Stimulated activated CD8-positive, alpha-beta memory T cell treated with anti-CD3 and anti-CD28 coated beads, Interleukin-15, amount 100 ng/mL, for 4 hours (primary cell): ENCODE measurements at regions not wholly inside any gene's neighbourhood (a gene's known extent, or its start where the extent isn't known, plus 50 kb on each side); places are given as distances from the start of the nearest gene placed in this dataset.
"Not testable (repeated sequence)": the region's sequence is repeated elsewhere in the genome, so short reads cannot be mapped to it uniquely, and the experiment has no call there.

Experiments
- DNase-seq, 2 donors: peaks; one replicate each; pipeline ENCODE4 v3.0.0-alpha.2; 2020; ENCODE audit warnings: low read depth in 2 of 2

DNA sequence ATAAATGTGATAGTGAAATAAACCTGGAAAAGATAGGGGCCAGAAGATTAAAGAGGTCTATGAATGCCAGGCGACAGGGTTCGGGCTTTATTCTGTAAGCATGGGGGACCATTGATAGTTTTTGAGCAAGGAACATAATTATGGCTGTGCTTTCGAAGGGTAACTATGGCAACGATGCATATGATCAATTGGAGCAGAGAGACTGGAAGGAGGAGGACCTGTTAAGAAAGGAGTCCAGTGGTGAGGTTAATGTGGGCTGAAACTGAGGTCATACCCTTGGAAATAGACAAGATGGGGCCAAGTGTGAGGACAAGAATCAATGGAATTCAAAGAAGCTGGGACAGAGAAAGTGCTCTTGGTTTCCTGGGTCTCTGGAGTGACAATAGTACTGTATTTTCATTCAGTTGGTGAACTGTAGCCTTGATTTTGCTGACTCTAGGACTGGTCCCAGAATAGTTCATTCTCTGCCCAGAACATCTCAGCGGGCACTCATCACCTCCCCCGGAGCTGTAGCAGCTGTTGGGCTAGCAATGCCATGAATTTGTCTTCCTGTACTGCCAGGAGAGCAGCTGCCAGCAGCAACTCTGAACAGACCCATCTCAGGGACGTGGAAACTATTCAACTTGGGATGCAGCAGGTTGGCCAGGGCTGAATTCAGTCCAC lies 108.4 kb downstream of the SRGAP2 start:
- DNase-seq, result not testable (repeated sequence)

DNA sequence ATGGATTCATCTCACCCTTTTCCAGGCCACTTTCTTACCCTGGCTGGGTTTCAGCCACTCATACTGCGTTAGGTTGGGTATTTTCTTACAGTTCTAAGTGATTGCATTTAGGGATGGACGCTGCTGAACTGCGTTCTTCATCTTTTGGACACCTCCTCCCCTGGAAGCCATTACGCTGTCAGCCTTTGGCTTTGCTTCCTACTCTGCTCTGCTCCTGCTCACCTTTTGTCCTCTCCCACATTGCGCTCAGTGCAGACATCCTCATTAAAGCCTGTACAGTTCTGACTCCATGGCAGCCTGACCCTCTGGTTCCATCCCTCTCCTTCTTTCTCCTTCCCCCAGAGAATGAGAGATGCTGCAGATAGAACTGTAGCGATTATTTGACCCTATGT lies 108.9 kb downstream of the SRGAP2 start:
- not testable (repeated sequence) for DNase-seq

DNA sequence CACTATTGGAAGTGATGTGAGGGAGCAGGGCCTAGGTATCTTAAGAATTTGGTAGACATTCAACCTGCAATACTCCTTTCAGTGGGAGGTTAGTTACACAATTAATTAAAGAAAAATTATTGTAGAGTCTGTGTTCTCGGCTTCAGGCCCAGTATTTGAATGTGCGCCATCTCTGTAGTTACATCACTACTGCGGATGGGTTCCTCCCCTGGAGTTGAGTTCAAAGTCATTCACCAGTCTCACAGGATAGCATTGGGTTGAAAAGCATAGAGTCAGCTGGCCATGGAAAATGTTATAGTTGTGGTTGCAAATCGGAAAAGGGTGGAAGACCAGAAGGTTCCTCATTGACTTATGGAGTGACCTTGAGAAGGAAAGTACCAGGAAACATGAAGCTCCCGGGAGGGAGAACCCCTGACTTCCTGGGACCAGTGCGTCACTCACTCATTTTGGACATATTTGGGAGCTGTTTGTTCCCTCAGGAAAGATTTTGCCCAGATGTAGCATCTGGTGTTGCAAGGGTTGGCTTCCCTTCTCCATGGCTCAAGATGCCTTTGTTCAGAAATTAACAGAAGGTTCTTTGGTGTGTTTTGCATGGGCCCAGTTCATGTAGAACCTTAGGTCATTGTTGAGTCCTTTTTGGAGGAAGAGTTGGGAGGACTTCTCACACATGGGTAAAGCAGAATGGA lies 111.8 kb downstream of the SRGAP2 start:
- DNase-seq, result not testable (repeated sequence)

DNA sequence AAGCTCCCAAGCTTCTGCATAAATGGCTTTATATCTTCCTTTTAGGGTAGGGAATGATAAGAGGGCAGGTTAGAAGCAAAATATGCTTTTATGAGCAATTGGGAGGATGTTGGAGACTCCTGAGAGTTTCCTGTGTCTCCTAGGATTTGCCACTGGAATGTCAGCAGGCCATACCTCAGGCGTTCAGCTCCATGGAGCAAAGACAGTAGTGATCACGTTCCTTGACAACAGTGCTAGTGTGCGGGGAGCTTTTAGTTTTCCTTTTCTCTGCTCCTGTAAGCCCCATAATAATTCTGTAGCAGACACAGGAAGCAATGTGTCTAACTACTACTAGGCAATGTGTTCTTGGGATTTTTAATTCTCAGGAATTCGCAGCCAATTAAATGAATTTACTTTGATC lies 113.6 kb downstream of the SRGAP2 start:
- DNase-seq, result not testable (repeated sequence)

DNA sequence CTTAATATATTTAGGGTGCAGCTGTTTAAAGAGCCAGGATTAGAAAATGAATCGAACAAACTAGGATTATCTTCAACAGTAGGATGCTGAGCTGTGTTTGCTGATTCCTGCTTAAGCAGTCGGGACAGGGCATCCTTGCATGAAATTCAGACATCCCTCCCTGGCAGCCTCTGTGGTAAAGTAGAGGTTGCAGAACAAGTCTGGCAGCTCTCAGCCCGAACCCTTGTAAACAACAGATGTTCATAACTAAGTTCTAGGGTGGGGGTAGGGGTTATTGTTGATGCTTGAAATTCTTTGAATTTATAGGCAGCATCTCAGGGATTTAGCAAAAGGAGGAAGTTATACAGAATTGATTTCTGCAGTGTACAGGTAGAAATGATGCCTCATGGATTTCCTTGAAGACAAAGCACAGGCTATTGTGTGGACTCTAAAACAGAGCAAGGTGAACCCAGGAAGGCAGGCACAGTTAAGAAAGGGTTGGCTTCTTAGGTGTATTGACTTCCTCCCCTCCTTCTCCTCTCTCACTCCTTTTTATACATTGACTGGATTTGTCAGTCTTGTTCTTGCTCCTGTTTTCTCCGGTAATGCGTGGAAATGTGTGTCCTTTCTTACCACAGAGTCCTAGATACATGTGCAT lies 114.7 kb downstream of the SRGAP2 start:
- not testable (repeated sequence) for DNase-seq

DNA sequence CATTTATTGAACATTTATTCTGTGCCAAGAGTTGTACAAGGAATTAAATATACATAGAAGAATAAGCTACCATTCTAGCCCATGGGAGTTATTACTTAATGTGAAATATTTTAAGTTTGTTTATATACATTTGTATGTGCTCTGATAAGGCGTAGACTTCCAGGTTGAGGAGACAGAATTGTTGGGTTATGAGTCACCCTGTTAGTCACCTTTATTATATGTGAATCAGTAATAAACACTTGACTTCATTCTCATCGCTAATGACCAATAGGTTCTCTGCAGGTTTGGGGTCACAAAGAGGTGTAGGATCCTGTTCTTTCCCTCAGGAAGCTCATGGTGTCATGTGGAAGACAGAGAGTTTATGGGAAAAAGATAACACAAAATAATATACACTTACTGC lies 116.9 kb downstream of the SRGAP2 start:
- not testable (repeated sequence) for DNase-seq

DNA sequence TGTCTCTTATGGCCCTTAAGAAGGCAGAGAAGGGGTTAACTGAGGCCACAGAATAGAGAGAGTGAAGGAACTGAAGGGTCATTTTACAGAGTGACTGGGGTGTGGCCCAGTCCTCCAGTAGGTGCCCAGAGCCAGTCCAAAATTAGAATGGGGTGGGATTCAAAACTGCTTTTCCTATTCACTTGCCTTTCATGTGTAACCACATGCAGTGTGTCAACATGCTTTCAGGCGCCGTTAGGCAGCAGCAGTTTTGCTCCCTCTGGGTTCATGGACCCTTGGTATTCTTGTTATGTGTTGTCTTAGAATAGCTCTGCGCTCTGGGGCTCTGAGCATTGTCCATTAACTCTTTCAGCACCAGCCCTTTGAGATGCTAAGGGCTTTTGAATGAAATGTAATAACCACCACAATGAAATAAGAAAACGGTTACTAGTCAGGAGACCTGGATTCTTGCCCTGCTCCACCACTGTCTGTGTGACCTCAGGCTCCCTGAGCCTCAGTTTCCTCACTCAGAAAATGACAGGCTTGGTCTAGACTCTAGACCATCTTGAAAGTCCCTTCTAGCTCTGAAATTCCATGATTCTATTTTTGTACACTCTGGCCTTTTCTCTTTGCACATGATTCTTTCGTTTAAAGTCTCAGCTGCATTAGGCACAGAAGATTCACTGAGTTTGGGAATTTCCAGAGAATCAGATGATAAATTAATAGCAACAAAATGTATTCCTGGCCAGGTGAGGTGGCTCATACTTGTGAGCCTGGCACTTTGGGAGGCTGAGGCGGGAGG lies 123.0 kb downstream of the SRGAP2 start:
- not testable (repeated sequence) for DNase-seq

DNA sequence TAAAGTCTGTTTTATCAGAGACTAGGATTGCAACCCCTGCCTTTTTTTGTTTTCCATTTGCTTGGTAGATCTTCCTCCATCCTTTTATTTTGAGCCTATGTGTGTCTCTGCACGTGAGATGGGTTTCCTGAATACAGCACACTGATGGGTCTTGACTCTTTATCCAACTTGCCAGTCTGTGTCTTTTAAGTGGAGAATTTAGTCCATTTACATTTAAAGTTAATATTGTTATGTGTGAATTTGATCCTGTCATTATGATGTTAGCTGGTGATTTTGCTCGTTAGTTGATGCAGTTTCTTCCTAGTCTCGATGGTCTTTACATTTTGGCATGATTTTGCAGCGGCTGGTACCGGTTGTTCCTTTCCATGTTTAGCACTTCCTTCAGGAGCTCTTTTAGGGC lies 128.3 kb downstream of the SRGAP2 start:
- DNase-seq, result not testable (repeated sequence)

DNA sequence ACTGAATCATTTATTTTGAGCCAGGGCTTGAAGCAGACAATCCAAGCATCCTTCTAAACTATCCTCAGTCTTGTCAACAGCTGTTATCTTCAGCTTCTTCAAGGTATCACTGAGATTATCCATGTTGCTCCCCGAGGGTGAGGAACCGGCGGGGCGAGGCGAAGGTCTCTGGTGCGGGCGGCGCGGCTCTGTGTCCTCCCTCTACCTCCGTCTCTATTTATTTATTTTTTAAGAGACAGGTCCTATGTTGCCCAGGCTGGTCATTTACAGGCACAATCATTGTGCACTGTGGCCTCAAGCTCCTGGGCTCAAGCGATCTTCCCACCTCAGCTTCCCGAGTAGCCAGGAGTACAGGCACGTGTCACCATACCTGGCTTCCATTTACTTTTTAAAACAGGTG lies 130.0 kb downstream of the SRGAP2 start:
- DNase-seq, result not testable (repeated sequence)

DNA sequence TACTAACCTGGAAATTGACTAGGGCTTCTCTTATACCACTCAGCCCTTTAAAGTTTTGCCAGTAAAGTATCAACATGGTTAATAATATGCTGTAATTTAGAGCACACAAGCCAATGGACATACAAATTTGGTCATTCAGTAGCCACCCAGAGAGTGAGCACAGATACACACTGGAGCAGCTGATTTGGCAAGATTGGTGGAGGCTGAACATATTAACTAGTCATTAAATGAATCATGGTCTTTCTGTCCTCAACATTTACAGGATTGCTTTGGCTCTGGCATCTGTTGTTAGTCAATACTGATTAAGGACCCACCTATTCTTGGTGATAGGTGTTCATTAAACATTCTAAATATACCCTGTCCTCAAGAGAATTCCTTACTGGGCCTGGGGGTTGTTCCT lies 130.6 kb downstream of the SRGAP2 start:
- DNase-seq, result not testable (repeated sequence)

DNA sequence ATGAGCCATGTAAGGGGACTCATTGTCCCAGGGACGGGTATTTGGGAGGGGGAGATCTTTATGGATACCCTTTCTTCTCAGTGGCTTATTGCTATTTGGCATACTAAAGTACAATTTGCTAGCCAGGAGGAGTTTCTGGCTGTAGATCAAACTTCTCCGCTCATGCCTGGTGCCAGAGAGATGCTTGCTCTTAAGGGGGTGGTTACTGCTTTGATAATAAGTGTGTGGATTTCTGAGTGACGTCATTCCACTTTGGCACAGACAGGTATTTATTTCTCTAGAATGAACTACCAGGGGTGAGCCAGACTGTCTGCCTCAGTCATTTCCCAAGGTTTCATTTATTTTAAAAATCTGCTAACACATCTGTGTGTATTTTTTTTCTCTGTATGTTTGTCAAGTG lies 131.1 kb downstream of the SRGAP2 start:
- not testable (repeated sequence) for DNase-seq

DNA sequence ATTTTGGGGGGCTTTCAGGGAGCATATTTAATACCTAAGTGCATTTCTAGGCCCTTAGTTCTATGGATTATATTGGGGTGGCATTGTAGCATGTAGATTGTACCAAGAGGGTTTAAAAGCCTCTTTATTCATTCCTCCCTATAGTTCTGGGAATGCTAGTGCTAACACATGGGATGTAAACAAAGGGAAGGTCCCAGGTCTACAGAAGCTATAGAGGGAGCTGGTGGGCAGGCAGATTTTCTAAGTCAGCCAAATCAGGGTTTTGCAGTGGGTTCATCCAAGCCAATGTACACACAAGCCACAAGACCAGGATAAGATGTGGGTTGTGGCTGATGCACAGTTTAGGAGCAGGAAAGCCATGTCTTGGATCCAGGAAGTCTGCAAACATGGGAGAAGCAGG lies 131.8 kb downstream of the SRGAP2 start:
- not testable (repeated sequence) for DNase-seq

DNA sequence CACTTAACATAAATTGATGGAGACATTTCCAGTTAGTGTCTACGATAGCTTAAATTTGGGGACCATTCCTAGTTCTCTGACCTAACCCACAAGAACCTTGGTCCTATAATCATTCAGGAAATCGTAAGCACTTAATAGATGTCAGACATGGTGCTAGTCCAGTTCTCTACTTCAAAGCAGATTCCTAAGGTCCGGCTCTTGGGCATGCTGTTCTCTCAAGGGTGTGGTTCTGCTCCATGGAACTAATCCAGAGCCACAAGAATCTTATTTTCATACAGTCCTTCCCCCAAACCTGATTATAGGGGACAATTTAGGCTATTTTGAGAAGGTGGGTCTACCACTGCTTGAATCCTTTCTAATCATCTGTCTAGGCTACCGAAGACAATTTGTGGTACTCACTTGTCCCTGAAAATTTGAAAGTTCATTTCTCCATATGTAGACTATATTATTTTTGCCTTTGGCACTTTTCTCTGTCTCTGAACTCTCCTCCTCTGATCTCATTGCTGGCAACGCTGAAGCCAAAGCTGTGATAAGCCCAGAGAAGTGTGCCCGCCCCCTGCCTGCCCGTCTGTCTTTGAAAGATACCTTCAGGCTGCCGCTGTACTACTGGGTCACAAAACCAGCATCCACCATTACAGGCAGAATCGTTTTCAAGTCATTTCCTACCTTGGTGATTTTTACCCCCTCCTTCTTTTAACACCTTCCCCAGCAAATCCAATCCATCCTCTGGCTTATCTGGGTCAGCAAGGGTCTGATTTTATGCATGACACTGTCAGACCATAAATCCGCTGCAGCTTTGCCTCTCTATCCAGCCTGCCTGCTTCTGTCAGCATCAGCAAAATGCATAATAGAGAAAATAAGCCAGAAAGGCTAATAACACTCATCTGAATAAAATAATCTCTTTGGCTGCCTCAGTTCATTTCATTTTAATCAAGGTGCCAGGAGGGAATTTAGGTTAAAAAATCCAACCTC lies 132.8 kb downstream of the SRGAP2 start:
- not testable (repeated sequence) for DNase-seq

DNA sequence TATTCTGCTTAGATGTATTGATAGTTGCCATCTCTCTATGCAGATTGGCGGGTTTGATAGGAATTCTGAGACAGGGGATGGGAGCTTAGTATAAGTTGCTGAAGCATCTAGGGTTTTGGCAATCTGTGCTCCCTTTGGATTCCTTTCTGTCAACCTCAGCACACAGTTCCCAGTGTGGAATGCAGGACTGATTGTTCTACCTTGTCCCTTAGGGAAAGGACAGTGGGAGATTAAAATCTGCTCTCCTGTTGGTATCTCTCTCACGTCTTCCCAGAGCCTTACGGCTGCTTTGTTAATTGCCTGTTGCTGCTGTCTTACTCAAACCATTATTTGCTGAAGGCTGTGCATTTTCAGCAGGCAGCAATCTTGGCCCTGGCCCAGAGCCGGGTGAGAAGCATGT lies 133.3 kb upstream of the IKBKE start:
- not testable (repeated sequence) for DNase-seq

DNA sequence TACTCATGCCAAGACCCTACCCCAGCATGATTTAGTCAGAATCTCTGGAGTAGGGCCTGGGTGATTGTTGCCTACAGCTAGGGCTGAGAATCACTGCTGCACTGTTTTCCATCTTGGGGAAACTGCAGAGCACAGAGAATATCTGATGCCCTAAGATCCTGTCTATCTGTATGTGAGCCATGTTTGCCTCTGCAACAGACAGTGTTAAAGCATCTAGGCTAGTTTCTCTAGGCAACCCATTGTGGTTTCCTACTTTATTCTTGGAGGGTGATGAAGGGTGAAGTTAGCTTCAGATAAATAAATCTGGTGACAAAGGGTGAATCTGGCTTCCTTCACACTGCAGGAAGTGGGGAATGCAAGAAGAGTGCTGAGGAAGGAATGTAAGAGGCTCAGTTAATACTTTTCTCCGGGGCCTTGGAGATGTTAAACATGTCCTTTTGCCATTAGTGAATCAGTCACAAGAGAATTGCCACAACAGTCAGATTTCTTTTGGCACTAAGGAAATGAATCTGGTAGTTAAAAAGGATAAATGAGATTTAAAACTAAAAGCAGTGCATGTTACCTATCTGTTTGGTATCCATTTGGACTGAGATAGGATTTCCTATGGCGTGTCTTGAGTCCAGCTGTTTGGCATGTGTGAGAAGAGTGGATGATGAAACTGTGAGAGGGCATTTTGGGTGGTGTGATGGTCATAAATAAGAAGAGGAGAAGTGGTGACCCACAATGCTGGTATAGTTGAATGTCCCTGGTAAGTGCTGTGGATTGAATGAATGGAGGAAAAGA lies 119.6 kb upstream of the IKBKE start:
- not testable (repeated sequence) for DNase-seq

DNA sequence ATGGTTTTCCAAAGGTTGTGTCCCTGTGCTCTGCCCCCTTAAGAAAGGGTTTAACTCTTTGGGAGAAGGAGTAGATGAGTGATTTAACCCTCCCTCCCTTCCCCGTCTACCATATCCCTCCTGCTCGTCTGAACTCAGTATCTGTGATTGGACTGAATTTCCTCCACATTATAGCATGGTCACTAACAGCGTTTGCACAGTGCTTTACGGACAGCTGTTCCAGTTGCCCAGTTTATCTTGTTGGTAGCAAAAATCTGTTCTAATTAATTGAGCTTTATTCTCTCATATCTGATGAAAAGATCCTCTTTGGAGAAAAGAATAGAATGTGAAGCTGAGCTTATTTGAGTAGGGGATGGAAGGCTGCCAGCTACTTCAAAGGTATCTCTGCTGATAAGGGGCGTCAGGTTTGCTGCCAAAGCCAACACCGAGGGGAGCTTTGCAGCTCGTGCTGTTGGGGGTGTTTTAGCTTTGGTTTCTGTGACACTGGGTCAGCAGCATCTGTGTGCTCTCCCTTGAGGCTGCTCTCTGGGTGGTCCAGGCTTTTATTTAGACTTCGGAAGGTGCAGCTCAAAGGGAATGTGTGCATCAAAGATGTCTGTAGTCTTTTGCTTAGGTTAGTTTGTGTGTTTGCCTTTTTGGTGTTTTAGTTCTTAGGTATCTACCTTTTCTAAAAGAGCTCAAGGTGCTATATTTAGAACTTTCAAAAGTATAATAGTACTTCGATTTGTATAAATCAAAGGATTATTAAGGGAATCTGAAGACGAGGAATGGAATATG lies 118.8 kb upstream of the IKBKE start:
- not testable (repeated sequence) for DNase-seq

DNA sequence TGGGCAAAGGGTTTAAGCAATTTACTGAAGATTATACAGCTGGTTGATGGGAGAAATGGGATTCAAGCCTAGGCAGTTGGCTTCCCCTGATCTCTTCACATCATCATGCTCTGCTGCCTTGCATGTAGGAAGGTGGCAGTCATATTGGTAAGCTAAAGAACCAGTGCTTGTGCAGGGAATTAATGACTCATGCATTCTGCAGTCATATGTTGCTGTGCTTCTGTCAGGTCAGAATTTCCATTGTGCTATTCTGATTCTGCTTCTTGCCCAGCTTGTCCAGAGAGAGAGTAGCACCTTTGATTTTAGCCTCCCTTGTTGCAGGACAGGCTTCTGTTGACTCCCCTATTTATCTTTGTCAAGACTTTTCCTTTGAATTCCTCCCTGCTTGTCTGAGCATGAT lies 114.0 kb upstream of the IKBKE start:
- not testable (repeated sequence) for DNase-seq

DNA sequence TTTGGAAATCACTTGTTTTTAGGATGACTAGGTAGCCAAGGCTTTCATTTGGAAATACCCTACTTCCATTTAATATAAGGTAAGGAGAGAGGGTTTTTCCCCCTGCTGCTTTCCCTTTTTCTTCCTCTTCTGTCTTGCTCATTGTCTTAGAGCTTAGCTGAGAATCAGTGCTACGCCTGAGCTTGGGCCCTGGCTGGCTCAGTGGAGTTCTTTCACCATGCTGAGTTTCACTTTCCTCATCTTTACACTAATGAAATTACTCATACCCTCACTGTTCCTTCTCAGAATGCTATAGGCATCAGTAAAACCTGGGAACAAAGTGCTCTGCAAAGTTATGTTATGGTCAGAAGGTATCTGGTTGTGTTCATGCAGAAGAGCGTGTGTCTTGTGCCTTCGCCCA lies 112.3 kb upstream of the IKBKE start:
- DNase-seq, result not testable (repeated sequence)

DNA sequence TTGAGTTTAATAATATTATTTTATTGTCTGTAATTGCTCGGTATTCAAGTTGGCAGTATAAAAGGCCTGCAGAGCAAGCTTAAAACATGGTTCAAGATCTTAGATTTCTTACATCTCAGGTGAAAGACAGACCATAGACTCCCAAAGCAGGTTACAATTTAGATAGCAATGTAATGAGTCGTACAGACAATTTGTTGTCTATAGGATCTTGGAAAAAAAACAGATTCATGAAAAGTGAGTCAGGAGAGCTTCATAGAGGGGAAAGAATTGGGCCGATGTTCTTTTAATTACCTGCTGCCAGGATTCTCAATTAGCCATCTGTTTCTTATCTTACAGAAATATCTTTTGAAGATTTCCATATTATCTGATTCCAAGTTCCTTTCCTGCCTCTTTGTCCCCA lies 111.5 kb upstream of the IKBKE start:
- DNase-seq, result not testable (repeated sequence)
